Renal cortical epithelial cell (primary cell): ENCODE measurements at regions not wholly inside any gene's neighbourhood (a gene's known extent, or its start where the extent isn't known, plus 50 kb on each side); places are given as distances from the start of the nearest gene placed in this dataset.
"Not testable (repeated sequence)": the region's sequence is repeated elsewhere in the genome, so short reads cannot be mapped to it uniquely, and the experiment has no call there.

Experiments
- DNase-seq: peaks from one replicate; pipeline ENCODE4 v3.0.0-alpha.2; 2011; ENCODE audit warnings: low read depth

GRCh38 chr2:19651466-19651865 is 250.3 kb downstream of the TTC32 start:
- DNase-seq: peak; percentile 59

GRCh38 chr2:19649785-19650380 is 251.9 kb downstream of the TTC32 start:
- DNase-seq: peak; percentile 99

DNA sequence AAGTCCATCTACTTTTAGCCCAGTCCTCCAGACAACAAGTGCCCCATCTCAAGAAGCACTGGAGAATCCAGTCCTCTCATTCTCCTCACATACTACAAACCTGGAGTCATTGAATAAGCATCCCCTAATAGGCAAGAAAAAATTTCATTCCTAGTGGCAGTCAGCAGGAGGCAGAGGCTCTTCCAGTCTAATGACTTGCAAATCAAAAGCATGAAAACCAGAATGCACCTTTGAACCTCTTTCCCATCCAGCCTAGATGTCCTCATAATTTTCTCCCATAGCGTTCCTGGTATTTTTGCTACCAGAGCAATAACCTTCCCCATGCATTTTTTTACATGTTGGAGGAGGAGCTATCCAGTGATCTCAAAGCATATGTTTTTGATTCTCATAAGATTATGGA is 252.6 kb downstream of the TTC32 start:
- peak; percentile 77 for DNase-seq

- DNase-seq: peak; percentile 89
Measured at GRCh38 chr2:19648583-19648982, 253.2 kb downstream of the TTC32 start.

GRCh38 chr2:19646987-19647386 is 254.8 kb downstream of the TTC32 start:
- no peak for DNase-seq

DNA sequence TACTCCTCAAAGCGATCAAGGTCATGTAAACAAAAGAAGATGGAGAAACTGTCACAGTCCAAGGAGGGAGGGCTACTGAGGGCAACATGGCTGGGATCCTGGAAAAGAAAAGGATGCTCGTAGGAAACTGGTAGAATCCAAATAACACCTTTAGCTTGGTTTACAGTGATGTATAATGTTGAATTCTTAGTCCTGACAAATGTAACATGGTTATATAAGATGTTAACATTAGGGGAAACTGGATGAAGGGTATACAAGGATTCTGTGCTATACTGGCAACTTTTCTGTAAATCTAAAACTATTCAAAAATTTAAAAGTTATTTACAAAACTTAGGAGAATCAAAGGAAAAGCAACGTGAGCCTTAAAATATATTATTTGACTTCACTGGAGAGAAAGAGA is 257.0 kb downstream of the TTC32 start:
- DNase-seq: no peak

- DNase-seq: no peak
Measured at GRCh38 chr2:19643117-19643518, 258.7 kb downstream of the TTC32 start.

DNA sequence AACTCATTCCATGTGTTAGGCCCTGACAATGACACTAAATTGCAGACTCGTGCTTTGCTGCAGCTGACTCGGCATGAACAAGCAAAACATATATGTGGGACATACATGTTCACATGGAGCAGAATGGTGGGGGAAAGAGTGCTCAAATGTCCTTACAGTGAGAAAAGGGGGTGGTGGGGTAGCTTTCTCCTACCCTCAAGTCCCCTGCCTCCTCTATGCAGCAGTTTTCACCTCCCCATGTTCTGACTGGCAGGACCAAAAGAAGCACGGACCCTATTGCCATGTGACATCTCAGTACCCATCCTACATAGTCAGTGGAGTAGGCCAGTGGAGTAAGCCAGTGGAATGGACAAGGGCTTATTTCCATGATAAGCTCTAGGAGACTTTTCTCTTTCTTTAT is 259.3 kb downstream of the TTC32 start:
- no peak for DNase-seq

DNA sequence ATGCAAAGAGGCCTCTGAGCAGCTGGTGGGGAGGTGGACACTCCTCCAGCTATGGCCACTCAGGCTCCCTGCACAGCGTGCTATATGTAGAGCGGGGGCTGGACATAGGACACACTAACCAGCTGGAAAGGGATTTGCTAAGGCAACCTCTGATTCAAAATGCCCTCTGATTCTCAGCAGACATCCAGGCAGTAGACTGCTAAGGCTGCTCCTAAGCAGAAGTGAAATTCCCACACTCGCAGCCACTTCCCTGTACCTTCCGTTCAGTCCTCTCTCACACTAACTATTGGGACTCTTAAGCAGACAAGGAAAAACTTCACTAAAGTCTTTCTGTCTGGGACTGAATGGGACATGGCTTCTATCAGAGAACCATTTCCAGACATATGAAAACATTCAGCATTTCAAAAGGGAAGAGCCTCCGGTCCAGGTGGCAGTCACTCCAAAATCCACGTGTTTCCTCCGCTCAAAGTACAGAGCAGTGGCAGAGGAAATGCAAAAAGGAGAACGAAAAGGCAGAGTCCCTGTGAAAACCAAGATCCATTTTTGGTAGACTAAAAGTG is 265.8 kb downstream of the TTC32 start:
- DNase-seq: no peak

- DNase-seq: peak; percentile 29
Measured at GRCh38 chr2:19632403-19632991, 269.3 kb downstream of the TTC32 start.

GRCh38 chr2:19631871-19632270 is 269.9 kb downstream of the TTC32 start:
- DNase-seq: no peak

DNA sequence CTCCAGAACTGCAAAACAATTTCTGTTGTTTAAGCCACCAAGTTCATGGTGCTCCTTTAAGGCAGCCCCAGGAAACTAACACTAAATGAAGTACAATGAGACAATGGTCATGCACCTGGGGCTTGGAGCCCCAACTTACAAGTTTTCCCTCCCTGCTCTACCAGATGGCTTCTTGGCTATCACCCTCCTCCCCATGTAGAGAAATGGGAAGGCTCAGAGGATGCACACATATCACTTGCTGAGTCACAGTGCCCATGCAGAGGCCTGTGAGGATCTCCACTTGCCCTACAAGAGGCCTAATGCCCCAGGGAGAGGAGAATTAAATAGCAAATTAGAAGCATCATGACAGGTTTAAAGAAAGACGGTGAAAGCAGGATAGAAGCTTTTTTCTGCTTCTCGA is 270.9 kb downstream of the TTC32 start:
- no peak for DNase-seq

GRCh38 chr2:19627359-19627758 is 268.9 kb upstream of the OSR1 start:
- no peak for DNase-seq

GRCh38 chr2:19623488-19623887 is 265.1 kb upstream of the OSR1 start:
- DNase-seq: peak; percentile 46

DNA sequence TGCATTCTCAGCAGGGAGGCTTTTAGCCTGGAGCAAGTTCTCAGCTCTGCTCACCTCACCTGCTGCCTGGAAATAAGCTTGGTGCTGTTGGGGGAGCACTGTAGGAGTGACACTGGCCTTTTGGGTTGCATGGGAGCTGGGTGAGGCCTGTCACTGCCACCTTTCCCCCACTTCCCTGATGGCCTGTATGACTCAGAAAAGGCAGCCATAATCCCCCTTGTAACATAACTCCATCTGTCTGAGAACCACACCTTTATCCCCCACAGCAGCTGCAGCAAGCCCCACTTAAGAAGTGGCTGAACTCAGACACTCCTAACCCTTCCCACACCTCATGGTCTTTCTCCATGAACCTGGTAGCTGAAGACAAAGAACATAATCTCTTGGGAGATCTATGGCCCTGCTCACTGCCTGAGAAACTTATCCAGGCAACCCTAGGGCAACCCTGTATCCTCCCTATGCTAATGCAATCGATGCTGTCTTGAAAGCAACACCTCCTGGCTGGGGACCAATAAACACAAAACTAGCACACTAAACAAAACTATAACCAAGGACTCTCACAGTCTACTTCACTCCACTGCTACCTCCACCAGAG is 258.9 kb upstream of the OSR1 start:
- DNase-seq: no peak

DNA sequence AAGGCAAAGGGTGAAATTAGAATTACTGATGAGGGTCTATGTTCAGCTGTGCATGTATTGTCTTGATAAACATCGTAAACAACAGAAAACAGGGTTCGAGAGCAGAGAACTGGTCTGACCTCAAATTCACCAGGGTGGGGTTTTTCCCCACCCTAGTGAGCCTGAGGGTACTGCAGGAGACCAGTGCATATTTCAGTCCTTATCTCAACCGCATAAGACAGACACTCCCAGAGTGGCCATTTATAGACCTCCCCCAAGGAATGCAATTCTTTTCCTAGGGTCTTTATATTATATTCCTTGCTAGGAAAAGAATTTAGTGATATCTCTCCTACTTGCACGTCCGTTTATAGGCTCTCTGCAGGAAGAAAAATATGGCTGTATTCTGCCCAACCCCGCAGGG is 257.0 kb upstream of the OSR1 start:
- DNase-seq: not testable (repeated sequence)

DNA sequence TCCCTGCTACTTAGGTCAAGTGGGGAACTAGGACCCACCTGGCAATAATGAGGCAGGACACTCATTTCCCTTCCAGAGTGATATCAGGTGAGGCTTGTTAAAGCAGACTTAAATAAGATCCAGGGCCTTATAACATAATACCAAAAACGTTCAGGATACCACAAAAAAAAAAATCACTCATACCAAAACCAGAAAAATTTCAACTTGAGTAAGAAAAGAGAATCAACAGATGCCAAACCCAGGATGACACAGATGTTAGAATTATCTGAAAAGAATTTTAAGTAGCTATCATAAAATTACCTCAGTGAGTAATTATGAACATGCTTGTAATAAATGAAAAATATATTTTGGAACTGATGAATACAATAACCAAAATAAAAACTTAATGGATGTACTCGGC is 255.6 kb upstream of the OSR1 start:
- DNase-seq: no peak

- peak; percentile 98 for DNase-seq
Measured at GRCh38 chr2:19611491-19612332, 253.3 kb upstream of the OSR1 start.

DNA sequence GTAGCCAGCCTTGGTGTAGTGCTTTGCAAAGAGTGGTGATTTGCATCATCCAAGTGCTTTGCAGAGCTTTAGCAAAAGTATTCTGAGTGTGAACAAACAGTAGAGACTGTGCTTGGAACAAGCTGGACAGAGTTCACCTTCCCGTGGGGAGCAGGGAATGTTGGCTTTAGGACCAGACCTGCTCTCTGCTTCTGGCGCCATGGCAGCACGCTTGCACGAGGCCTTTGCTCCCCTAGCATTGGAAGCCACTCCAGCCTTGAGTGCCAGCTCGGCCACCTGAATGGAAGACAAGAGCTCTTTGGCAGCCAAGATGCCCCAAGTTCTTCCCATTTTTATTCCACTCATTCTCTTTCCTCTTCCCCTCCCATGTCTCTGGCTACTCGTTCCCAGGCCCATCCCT is 250.8 kb upstream of the OSR1 start:
- DNase-seq: no peak

GRCh38 chr2:19607931-19608771 is 249.7 kb upstream of the OSR1 start:
- peak; percentile 87 for DNase-seq

- DNase-seq: peak; percentile 57
Measured at GRCh38 chr2:19607400-19607799, 249.0 kb upstream of the OSR1 start.

DNA sequence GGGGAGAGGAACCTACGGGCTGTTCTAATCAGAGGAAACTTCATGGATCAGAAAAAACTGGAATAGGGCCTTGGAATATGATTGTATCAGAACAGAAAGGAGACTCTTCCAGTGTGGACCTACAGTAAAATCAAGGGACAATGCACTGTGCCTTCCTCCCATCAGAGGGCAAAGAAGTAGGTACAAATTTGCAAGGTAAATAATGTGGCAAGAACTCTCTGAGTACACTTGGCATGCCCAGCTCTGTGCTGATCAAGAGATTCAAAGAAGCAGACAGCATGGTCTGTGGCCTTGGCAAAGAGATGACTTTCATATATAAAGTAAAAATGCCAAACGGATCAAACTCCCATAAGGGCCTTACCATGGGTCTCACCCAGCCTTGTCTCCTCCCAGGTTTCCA is 242.6 kb upstream of the OSR1 start:
- DNase-seq: no peak
